ENCODE measurements at regions not wholly inside any gene's neighbourhood (a gene's known extent, or its start where the extent isn't known, plus 50 kb on each side); places are given as distances from the start of the nearest gene placed in this dataset.

DNA sequence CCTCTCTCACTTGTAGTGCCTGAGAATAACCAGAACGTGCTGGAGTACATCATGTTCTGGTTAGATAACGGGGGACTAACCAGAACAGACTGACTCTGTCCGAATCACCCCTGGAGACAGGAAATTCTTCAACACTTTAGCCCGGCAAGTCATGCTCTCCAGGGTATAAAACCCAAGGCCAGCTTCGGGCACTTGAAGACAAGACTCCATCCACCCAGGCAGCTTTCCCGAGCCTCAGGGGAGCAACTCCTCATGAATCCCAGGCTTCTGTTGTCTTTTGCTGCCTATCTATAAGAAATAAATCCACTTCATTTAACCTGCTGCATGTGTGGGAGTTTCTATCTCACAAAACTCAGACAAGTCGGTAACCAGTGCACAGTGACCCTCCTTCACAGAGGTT, 99.6 kb downstream of the KCNF1 start:
- FAIRE-seq (no peak), DNase-seq (ENCODE audit: low read depth in 1 of 2, low spot score in 1 of 2) (no peak), ATAC-seq (no peak)
- POLR2A ChIA-PET: no interaction called here
- CTCF ChIA-PET: interaction anchor here (0.6 to 2.0 kb wide), 3 partner anchors 99 to 1026 kb away, joined by 3 to 4 read pairs (median 3); partner anchors contain the start of gene KCNF1
- no peaks in the 10 kb centered on the region for H3K4me1 ChIP-seq
- no peak overlapping the region for H3K4me2 ChIP-seq
- H3K4me3 ChIP-seq: no peak overlapping the region
- 54% methylated on average over 5 of the region's 7 CpGs for WGBS (ENCODE audit: missing lambda C conversion rate)
- no peak overlapping the region for H3K27ac ChIP-seq
- peaks cover 9% of the 10 kb centered on the region; the same call in 2 of the 3 replicates for H3K9me3 ChIP-seq
- no peak for TF ChIP-seq MAZ (IDR thresholded peaks at IDR 0.05; ENCODE audit: borderline replicate concordance, low read depth, low read length)
- TF ChIP-seq MAFK (IDR thresholded peaks at IDR 0.05; ENCODE audit: partially characterized antibody): no peak
- TF ChIP-seq KDM1A (IDR thresholded peaks at IDR 0.05; ENCODE audit: low read depth): no peak
- TF ChIP-seq RCOR1 (IDR thresholded peaks at IDR 0.05; ENCODE audit: low read depth, low read length): no peak
- TF ChIP-seq NR3C1 (IDR thresholded peaks at IDR 0.05): no peak
- no peak for TF ChIP-seq NPAS2 (CRISPR knock-in tag; IDR thresholded peaks at IDR 0.05; ENCODE audit: borderline replicate concordance)
- no peak for TF ChIP-seq FOXS1 (CRISPR knock-in tag; IDR thresholded peaks at IDR 0.05)
- no peak for TF ChIP-seq TP53 (CRISPR knock-in tag; IDR thresholded peaks at IDR 0.05)
- no peak for TF ChIP-seq CBX2 (IDR thresholded peaks at IDR 0.05; ENCODE audit: borderline replicate concordance, low read depth)
- TF ChIP-seq CHD4 (IDR thresholded peaks at IDR 0.05; ENCODE audit: borderline replicate concordance): no peak
- TF ChIP-seq HOXB5 (CRISPR knock-in tag; IDR thresholded peaks at IDR 0.05): no peak
- TF ChIP-seq BHLHE40 (IDR thresholded peaks at IDR 0.05; ENCODE audit: low read depth, low read length): no peak
- no peak for TF ChIP-seq HEYL (CRISPR knock-in tag; IDR thresholded peaks at IDR 0.05)
- TF ChIP-seq GATA3 (IDR thresholded peaks at IDR 0.05; ENCODE audit: borderline replicate concordance): no peak
- no peak for TF ChIP-seq RFX5 (IDR thresholded peaks at IDR 0.05)
- no peak for TF ChIP-seq SREBF2 (IDR thresholded peaks at IDR 0.05)
- TF ChIP-seq, protein P1, sequence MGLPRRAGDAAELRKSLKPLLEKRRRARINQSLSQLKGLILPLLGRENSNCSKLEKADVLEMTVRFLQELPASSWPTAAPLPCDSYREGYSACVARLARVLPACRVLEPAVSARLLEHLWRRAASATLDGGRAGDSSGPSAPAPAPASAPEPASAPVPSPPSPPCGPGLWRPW (IDR thresholded peaks at IDR 0.05): no peak
- TF ChIP-seq RAD21 (conservative IDR thresholded peaks at IDR 0.05 in 1 of 2, IDR thresholded peaks at IDR 0.05 in 1 of 2): no peak
- TF ChIP-seq JUNB (IDR thresholded peaks at IDR 0.05): no peak
- TF ChIP-seq ESRRA (IDR thresholded peaks at IDR 0.05; ENCODE audit: borderline replicate concordance, low read length): no peak

DNA sequence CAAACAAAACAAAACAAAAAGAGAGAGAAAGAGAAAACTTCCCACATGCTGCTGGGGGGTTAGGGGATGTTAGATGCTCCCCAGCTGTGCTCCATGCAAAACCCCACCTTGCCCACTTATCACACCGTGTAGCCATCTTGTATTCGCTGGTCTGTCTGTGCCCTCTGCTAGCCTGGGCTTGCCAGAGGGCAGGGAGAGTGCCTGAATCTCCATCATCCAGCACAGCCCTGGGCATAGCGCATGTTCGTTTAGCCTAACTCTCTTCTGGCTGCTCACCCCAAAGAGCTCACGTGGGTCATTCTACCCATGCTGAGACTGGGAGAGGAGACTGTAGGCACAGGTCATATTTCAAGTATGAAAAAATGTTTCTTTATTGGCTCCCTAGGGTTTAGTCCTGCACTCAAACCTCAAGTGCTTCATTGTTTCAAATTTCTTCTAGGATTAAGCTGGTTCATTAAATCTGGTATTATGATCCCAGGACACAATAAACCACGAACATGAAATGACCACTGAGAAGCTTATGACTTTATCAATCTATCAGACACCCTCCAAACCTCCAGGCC, 100.5 kb downstream of the KCNF1 start:
- ATAC-seq: no peak
- FAIRE-seq: no peak
- whole genome bisulfite sequencing (ENCODE audit: missing lambda C conversion rate): 36% methylated on average over 6 of the region's 6 CpGs
- H3K4me2 ChIP-seq: no peak overlapping the region
- TF ChIP-seq ZSCAN20 (CRISPR knock-in tag; IDR thresholded peaks at IDR 0.05) (no peak), CBX8 (IDR thresholded peaks at IDR 0.05) (no peak), E2F6 (IDR thresholded peaks at IDR 0.05; ENCODE audit: borderline replicate concordance, low read depth) (no peak), EP300 (IDR thresholded peaks at IDR 0.05) (no peak), MYC (IDR thresholded peaks at IDR 0.05; ENCODE audit: borderline replicate concordance, low read length) (no peak), NFE2L2 (conservative IDR thresholded peaks at IDR 0.05; ENCODE audit: low read length) (no peak), BCL3 (IDR thresholded peaks at IDR 0.05) (no peak), MAZ (IDR thresholded peaks at IDR 0.05; ENCODE audit: borderline replicate concordance, low read depth, low read length) (no peak), RAD21 (conservative IDR thresholded peaks at IDR 0.05 in 1 of 2, IDR thresholded peaks at IDR 0.05 in 1 of 2) (no peak), PHF8 (IDR thresholded peaks at IDR 0.05; ENCODE audit: borderline replicate concordance, low read depth) (no peak), ZC3H11A (IDR thresholded peaks at IDR 0.05) (no peak), ELK1 (IDR thresholded peaks at IDR 0.05; ENCODE audit: low read depth, low read length) (no peak), BHLHE40 (IDR thresholded peaks at IDR 0.05; ENCODE audit: low read depth, low read length) (no peak), HDAC2 (IDR thresholded peaks at IDR 0.05) (no peak)
- TF ChIP-seq, protein P2, sequence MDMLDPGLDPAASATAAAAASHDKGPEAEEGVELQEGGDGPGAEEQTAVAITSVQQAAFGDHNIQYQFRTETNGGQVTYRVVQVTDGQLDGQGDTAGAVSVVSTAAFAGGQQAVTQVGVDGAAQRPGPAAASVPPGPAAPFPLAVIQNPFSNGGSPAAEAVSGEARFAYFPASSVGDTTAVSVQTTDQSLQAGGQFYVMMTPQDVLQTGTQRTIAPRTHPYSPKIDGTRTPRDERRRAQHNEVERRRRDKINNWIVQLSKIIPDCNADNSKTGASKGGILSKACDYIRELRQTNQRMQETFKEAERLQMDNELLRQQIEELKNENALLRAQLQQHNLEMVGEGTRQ (IDR thresholded peaks at IDR 0.05): no peak
- POLR2A ChIA-PET: no interaction called here
- DNase-seq (ENCODE audit: low read depth in 1 of 2, low spot score in 1 of 2): no peak
- CTCF ChIA-PET: interaction anchor here (0.9 kb wide), 1 partner anchor 21 kb away, joined by 4 read pairs; no protein-coding TSS in a partner anchor
- H3K9me3 ChIP-seq: peaks cover 9% of the 10 kb centered on the region; the same call in 2 of the 3 replicates
- H3K27ac ChIP-seq: no peak overlapping the region
- H3K4me1 ChIP-seq: no peaks in the 10 kb centered on the region
- no peak overlapping the region for H3K4me3 ChIP-seq

Data from A549 (cell line).